Astrocyte (in vitro differentiated cells and primary cell): ENCODE measurements at regions not wholly inside any gene's neighbourhood (a gene's known extent, or its start where the extent isn't known, plus 50 kb on each side); places are given as distances from the start of the nearest gene placed in this dataset.

Experiments
- EZH2 ChIP-seq: IDR thresholded peaks from 2 replicates; pipeline ENCODE4 v1.6.1; 2012; ENCODE audit warnings: mild to moderate bottlenecking, low read length, inconsistent platforms; ENCODE audit not compliant: insufficient read depth
- TF ChIP-seq, protein P1 (sequence below): IDR thresholded peaks from 2 replicates; pipeline ENCODE4 v1.5.1; 2011; ENCODE audit warnings: low read depth, mild to moderate bottlenecking, inconsistent platforms, low read length, moderate library complexity; ENCODE audit not compliant: insufficient read depth

DNA sequence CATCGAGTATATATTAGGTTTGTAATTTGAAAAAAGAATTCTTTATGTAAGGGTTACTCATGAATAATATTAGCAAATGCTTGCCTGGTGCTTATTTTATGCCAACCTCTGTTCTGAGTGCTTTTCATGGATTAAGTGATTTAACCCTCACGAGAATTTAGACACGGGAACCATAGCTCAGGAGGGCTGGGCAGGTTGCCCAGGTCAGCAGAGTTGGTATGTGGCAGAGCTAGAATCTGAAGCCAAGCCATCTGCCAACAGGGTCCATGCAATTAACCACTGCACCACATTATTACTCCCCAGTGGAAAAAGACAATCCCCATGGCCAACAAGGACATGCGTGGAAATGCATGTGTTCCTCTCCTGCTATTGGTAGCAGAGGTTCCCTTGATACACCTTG, 345.6 kb downstream of the CDC5L start:
- TF ChIP-seq, protein P1, sequence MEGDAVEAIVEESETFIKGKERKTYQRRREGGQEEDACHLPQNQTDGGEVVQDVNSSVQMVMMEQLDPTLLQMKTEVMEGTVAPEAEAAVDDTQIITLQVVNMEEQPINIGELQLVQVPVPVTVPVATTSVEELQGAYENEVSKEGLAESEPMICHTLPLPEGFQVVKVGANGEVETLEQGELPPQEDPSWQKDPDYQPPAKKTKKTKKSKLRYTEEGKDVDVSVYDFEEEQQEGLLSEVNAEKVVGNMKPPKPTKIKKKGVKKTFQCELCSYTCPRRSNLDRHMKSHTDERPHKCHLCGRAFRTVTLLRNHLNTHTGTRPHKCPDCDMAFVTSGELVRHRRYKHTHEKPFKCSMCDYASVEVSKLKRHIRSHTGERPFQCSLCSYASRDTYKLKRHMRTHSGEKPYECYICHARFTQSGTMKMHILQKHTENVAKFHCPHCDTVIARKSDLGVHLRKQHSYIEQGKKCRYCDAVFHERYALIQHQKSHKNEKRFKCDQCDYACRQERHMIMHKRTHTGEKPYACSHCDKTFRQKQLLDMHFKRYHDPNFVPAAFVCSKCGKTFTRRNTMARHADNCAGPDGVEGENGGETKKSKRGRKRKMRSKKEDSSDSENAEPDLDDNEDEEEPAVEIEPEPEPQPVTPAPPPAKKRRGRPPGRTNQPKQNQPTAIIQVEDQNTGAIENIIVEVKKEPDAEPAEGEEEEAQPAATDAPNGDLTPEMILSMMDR: no peak
- no peak for TF ChIP-seq EZH2
